ENCODE measurements at regions not wholly inside any gene's neighbourhood (a gene's known extent, or its start where the extent isn't known, plus 50 kb on each side); places are given as distances from the start of the nearest gene placed in this dataset.
"Not testable (repeated sequence)": the region's sequence is repeated elsewhere in the genome, so short reads cannot be mapped to it uniquely, and the experiment has no call there.

DNA sequence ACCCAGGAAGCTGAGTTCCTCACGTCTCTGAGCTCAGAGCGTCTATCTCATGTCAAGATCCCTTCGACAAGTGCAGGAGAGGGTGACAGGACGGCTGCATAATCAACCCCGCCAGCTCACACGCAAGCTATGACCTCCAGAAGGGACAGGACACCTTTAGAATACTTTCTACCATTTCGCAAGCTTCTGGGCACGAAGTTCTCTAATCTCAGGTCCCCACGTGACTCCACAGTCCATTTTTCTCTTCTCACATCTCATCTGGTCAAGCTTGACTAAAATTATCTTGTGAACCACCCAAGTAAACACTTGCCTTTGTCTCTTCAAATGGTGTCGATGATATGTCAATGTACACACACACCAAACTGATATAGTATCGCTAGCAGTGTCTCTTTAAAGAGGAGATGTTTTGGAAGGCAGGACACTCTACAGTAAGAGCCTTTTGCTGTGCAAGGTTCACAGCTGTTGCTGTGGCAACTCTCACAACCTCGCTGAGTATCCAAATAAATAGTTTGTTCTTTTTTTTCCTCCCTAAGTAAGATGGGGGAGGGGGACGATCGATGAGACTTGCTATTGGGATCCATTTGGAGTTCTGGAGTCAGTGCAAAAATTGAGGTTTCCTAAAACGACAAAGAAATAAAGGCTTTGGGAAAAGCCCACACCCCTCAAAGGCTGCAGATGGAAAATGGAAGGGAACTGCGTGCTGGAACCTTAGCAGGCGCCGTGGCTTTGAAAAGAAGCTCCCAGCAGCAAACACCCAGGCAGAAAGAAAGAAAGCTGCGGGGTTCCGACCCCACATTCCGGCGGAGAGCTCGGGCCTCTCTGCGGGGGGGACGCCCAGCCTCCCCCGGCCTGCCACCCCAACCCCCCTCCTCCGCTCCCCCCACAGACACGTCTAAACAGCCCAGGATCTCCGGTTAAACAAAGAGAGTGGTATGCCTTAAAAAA, 215.4 kb upstream of the UBASH3B start:
- peak; percentile 49 for DNase-seq

DNA sequence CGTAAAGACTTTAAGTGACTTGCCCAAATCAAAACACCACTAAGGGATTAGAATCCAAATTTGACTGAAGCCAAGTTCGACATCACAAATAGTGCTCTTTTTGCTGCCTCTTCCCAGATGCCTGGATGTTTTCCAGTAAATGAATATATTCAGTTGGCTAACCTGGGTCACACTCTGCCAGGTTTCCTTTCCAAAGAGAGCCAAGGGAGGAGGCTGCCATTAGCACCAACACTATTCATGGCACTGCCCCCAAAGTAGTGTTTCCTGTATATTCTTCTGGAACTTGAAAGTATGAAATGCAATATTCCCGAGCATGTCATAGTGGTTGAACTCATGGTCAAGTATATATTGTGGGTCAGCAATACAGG, 219.3 kb upstream of the UBASH3B start:
- DNase-seq = no peak

DNA sequence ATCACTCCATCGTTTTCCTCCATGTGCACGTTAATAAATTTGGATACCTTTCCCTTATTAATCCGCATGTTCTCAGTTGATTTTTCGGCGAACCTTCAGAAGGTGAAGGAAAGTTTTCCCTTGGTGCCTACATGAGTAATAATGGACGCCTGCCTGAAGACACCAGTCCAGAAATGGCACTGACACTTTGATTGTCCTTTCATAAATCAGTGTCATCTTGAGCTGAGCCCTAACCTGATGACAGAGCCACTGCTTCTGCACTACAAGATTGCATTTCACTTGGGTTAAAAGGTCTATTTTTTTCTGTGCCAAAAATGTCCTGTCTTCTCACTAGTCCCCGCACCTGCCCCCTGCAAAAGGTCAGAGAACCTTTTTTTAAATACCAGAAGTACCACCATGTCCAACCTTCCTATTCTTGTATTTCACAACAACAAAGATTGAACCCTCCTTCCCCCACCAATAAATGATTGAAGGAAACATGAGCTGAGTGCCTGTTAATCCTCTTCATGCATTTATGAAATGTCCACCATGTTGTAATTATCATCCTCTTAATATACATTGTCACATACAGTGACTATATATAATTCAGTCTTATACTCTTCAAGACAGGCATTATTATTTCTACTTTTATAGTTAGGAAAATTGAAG, 219.9 kb upstream of the UBASH3B start:
- no peak for DNase-seq

DNA sequence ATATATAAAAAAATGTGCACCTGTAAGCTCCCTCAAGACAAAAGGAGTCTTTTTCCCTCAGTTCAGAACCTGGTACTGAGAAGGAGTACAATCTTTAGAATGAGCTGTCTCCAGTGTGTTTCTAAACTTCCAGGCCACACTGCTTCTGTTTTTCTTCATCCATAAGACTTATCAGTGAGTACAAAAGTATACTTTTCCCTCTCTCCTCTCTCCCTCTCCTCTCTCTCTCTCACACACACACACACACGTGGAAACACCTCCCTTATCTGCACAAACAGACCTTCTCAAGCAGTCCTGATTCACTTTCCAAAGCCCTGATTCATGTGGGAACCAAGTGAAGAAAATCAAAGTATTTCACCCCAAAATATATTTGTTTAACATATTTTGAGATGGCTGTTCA, 220.7 kb upstream of the UBASH3B start:
- no peak for DNase-seq

DNA sequence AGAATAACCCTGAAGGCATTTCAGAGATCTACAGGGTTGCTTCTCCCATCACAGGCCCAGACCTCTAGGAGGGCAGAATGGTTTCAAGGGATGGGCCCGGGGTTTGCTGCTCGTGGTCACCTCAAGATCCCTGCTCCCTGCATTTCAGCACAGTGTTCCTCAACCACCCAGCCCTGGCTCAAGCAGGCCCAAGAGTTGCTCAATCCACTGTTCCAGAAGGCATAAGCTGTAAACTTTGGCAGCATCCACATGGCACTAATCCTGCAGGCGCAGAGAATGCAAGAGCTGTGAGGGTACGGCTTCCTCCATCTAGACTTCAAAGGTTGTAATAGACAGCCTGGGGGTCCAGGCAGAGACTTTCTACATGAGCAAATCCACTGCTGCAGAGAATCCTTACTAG, 225.0 kb upstream of the UBASH3B start:
- no peak for DNase-seq

DNA sequence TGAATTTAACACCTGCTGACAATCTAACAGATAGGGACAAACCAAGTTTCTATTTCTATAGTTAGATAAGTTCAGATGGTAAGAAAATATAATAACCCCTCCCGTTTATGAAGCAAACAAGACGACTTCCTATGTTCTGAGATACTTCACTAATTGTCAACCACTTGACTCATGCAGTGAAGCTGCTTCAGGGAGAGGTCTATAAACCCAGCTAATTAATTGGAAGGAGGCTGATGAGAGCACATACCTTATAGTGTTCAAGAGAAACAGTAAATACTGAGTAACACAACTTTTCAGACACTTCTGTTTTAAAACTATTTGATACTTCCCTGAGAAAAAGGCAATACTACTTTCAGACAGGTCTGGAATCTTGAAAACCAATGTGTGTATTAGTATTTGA, 229.4 kb upstream of the UBASH3B start:
- no peak for DNase-seq

DNA sequence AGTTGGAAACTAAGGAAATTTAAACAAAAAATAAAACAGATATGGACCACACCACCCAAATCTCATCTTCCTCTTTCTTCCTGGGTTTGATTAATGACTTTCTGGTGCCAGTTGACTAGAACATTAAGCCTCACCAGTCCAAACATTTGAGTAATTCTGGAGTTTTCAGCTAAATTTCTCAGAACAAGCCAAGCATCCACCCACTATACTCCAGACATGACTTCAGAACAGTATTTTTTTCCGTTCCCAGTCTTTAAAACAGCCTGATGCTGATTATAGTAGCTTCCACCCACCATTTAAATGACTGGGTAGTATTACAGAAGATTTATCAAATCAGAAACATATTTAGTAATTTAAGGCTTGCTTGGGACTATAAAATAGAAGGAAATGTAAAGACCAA, 230.9 kb upstream of the UBASH3B start:
- DNase-seq = no peak

DNA sequence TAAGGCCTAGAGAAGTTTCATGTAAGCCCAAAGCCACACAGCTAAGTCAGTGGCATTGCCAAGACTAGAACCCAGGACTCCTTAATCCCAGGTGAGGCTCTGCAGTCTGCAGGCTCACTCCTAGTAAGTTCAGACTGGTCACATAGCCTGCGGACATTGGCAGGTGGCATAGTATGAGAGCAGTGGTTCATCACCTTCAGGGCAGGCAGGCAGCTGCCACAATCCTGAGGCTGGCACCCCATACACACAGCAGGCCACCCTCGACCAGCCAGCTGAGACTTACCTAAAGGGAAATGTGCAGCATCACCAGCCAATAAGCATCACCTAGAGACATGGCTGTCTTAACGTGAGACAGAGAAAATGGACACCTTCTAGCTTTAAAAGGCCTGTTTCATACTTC, 231.6 kb upstream of the UBASH3B start:
- DNase-seq = no peak

DNA sequence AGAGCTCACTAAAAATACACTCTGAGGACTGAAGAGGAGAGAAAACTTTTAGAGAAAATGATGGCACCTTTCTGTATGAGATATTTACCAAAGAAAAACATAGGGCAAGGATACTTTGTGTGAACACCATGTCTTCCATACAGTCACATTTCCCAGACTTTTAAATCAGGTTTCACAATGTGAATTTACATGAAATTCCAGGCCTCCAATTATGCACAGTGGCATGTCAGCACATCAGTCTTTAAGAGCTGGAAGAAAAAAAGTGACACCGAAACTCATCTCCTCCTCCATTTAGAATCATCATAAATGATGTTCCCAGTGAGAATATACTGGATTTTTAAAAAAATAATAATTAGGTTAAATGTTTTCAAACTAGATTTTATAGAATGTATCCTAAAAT, 232.2 kb upstream of the UBASH3B start:
- DNase-seq = no peak

DNA sequence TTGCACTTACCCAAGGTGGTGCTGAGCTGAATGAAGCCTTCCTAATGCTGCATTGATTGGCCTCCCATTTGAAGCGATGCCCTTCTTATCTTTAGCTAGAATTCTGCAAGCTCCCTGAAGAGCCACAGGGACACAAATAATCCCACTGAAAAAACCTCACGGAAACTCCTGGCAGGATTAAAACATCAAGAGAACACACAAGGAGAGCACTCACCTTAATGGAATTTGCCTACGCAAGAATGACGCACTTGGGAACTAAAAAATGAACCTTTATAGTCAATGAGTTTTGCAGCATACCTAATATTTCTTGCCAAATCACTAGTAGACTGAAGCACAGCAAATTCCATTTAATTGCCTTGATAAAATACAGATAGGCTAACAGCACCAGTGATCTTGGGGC, 232.8 kb upstream of the UBASH3B start:
- DNase-seq = no peak

DNA sequence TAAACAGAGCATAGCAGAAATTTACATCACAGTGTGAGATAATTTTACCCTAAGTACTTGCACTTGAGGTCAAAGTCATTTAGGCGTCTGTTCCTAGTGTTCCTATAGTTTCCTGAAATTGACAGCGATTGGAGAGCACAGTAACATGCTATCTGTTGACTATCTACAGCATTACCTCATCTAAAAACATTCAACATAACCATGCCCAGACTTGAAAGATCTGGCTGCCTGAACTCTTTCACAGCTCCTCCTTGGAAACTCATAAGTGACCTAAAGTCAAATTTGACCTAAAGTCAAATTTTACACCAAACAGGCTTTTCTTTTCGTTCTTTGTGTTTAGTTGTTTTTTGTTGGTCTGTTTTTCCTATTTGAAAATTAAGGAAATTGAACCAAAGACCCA, 233.8 kb upstream of the UBASH3B start:
- no peak for DNase-seq

DNA sequence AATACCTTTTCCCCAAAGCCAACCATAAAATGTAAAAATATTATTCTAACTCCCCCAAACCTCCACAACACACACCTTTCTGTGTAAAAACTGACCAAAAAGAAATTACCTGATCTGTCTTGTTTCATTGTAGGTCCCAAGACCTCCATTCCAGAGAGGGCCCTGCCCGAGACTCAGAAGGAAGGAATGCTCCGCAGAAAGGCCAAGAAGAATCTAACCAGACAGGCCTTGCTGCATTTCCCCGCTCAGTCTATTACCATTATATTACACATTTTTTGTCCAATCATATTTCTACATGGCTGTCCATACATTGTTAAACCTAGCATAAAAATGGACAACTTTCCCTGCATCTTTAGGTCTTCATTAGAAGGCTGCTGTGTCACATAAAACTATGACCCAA, 237.5 kb upstream of the UBASH3B start:
- no peak for DNase-seq

DNA sequence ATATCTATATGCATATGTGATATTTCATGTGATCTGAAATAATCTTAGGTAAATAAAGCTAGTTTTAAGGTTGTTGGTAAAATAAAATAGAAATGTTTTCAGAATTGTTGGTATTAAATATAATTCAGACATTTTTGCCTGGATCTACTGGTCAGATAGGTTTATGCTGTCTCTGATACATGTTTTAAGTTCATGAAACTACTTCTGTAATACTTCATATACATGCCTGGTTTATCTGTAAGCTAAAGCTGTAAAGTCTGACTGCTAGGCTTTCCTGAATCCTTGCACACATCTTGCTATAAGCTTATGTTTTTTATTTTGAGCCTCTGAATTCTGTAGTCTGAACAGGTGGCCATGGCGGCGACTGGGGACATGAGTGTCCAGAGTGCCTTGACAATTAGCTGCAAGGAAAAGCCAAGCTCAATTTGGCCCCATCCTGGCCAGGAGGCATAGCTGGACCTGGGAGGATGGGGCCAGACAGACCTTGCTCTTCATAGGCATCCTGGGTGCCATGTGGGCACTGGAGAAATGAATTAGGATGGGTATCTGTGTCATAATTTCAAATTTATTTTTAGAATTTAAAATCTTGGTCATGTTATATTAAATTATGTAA, 241.0 kb upstream of the UBASH3B start:
- no peak for DNase-seq

DNA sequence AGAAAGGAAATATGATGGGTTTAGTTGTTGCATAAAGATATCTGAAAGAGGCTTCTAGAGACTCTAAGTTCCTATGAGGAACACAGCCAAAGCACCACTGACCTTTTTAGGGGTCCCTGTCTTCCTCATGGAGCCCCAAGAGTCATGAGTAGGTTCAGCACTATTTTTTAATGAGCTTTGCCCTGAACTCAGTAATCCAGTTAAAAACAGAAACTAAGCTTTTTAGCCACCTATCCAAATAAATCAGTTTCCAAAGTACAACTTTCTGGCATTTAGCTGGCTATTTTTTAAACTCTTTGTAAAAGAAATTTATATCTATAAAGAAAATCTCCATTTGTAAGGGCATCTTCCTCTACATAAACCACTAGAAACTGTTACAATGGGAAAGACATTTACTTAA, 241.8 kb upstream of the UBASH3B start:
- DNase-seq = no peak

DNA sequence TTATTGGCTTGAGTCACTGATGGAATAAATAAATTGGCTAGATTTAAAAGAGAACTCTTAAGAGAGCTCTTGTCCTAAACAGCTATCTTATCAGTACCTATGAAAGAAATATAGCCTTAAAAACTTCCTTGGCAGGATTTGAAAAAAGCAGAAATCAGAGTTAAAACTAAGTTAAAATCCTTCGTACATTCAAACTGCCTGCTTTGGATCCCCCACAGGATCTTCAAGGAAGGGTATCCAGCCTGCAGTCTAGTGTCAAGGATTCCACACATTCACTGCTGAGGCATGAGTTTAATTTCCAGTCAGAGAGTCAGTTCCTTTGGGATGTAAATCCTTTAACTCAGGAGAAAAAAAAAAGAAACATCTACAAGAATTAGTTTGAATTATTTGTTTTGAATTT, 242.9 kb upstream of the UBASH3B start:
- no peak for DNase-seq

DNA sequence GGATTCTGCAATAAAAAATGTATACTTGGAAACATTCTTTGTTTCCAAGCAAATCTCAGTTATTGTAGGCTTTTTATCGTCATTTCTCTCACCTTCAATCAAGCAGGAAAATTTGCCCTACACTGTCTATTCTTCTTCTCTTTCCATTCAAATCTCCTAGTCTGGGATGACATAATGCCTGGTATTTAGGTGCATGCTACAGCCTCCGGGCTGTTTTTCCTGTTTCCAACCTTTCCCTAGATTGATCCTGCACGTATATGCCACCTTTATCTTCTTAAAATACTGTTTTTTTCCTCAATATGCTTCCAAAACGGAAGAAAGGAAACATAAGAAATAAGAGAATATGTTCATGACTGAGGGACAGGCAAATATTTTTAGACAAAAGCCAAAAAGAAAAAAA, 249.1 kb upstream of the UBASH3B start:
- DNase-seq = no peak

DNA sequence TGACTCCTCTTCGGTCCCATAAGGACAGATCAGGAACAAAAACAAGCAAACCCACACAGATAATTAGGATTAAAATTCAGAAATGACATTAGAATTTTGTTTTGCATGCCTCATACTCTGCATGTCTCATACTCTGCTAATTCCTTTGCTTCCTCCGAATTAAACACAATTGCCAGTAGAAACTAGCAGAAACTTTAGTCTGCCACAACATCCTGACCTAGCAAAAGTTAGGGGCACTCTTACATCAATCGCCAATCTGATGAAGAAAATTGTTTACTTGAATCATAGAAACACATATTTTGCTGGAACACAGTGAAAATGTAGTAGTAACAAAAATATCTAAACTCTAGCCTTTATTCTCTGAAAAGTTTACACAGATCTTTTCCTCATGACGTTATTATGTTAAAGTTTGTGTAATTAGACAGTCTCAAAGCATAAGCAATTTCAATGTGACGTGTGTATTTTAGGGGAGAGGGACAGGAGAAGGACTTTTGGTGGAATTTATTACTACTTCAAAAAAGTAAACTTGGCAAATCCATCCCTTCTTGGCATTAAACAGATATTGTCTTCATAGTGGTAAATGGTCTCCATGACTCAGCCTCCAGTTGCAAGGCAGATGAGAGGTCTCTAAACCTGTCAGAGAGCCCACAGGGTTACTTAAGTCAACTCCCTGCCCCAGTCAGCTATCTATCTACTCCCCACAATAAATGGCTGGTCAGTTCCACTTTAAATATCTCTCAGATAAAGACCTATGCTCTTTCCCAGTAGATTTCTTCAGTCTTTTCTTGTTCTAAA, 249.8 kb upstream of the UBASH3B start:
- DNase-seq = no peak

DNA sequence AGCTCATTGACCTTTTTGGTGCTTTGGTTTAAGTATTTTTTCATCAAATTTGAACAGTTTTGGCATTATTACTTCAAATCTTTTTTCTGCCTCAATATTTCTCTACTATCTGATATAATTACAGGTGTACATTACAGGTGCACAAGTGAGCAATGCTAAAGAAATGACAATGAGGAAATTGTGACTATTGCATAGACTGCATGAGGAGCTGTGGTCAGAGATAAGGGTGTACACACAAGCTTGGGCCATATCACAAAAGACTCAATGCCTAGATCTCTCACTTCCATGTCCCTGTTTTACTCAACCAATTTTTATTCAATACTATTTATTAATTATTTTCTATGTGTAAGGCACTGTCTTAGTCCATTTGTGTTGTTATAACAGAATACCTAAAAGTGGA, 251.0 kb upstream of the UBASH3B start:
- DNase-seq = no peak

DNA sequence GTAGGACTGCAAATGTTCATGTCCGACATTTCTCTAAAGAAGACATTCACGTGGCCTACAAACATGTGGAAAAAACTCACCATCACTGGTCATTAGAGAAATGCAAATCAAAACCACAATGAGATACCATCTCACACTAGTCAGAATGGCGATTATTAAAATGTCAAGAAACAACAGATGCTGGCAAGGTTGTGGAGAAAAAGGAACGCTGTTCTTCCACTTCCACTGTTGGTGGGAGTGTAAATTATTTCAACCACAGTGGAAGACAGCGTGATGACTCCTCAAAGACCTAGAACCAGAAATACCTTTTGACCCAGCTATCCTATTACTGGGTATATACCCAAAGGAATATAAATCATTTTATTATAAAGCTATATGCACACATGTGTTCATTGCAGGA, 253.9 kb upstream of the UBASH3B start:
- DNase-seq = not testable (repeated sequence)

DNA sequence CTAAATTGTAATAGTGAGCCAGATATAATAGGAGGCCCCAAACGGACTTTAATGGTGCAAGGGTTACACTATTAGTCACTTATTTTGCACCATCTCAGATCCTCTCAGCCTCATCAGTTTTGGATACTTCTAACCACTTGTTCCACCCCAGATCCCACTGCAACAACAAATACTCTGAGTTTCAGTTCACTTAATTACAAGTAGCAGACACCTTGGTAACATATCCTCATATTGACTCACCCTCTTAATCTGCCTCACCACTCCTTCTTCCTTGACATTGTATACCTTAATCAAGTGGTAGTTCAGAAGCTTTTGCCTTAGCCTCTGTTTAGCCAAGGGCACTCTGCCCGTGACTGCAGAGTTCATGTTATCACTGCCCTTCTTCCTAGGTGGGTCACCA, 256.1 kb upstream of the UBASH3B start:
- DNase-seq = no peak

DNA sequence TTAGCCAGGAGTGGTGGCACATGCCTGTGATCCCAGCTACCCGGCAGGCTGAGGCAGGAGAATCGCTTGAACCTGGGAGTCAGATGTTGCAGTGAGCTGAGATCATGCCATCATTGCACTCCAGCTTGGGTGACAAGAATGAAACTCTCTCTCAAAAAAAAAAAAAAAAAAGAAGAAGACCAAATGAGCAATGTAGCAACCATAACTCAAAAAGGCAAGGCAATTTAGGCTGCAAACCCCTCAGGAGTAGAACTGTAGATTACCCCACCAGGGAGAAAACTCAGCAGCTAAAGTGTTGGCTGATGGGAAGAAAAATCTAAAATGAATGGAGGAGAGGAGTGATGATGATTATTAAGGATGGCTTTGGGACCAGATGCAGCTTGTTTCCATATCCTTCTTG, 256.7 kb upstream of the UBASH3B start:
- no peak for DNase-seq

DNA sequence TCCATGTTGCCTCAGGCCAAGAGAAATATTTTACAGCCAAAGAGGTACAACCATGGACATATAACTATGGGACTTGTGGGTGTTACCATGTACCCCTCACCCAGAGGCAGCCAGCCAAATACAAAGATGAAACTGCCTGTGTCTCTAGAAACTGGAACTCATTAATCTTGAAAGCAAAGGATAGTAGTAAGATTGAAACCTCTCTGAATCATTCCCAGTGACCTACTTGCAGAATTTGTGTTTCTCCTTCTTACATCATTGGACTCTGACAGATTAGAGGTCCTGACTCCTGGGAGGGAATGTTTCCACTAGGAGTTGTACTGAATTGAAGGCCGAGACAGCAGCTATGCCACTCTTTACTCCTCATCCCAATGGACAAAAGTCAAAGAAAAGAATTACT, 257.4 kb upstream of the UBASH3B start:
- DNase-seq = no peak

DNA sequence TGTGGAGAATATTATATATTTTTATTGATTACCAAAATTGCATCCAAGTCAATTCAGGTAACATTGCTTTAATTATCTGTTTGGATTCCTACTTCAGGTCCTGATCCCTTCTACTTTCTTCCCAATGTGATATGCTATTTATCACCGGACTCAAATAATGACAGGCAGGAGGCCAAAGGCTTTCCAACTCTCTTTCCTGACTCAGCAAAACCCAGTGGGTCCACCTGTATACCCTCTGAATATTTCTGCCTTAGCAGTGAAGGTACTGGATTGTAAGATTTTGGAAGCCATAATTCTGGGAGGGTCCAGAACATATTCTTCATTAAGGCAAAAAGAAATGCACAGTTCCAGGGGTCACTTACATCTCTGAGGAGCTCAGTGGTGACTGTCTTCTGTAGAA, 260.2 kb upstream of the UBASH3B start:
- DNase-seq = no peak

Data from NCI-H2081 (cell line).